SW 1271 (cell line): ENCODE measurements at regions not wholly inside any gene's neighbourhood (a gene's known extent, or its start where the extent isn't known, plus 50 kb on each side); places are given as distances from the start of the nearest gene placed in this dataset.

Source experiments
- DNase-seq, 2 experiments: peaks; one replicate each; lab custom pipeline; 2025; lab: John Stamatoyannopoulos, UW

DNA sequence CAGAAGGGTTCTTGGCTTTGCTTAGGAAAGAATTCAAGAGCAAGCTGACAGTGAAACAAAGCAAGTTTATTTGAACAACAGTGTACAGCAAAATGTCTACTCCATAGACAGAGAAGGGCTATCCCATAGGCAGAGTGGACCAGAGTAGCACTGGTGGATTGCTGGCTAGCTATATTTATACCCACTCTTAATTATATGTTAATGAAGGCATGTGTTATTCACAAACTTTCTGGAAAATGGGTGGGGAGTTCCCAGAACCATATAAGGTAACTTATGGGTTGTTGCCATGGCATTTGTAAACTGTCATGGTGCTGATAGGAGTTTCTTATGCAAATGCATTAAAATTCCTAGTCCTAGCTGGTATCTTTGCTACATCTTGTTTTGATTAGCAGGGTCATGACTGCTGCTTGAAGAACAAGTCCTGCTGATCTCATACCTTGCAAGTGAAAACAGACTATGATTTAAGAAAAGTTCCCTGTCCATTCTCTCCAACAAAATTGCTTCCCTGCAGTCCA, 330.5 kb downstream of the BUD13 start:
- no peak for DNase-seq

DNA sequence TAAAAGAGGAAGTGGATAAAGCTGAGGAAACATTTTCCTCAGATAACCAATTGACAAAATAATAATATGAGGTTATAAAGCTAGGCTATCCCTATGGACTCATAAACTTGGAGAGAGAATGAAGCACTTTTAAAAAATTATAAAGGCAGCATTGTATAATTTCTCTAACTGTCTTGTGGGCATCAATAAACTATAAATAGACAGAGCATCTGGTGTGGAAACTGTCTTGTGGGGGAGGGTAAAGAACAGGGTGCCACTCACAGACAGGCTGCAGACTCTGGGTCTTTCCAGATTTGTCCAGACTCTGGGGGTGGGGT, 333.5 kb downstream of the BUD13 start:
- no peak for DNase-seq

DNA sequence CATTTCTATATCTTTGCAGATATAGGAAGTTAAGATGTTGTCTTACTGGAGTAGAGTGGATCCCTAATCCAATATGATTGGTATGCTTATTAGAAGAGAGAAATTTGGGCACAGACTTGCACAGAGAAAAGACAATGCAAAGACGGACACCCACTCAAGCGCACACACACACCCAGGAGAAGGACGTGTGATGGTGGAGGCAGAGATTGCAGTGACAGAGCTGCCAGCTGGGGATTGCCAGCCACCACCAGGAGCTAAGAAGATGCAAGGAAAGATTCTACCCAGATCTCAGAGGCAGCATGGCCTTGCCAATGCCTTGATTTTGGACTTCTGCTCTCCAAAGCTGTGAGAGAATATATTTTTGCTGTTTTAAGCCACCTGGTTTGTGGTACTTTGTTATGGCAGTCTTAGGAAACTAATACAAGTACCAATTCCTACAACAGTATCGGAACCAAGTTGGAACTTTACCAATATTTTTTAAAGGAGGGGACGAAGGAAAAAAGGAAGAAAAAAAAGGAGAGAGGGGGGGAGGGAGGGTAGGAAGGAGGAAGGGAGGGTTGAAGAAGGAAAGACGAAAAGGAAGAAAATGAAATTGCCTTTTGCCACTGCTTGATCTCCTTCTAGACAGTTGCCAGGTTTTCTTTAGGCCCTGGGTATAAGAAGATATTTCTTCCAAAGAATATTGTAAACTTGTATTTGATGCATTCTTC, 334.0 kb downstream of the BUD13 start:
- DNase-seq, result no peak

DNA sequence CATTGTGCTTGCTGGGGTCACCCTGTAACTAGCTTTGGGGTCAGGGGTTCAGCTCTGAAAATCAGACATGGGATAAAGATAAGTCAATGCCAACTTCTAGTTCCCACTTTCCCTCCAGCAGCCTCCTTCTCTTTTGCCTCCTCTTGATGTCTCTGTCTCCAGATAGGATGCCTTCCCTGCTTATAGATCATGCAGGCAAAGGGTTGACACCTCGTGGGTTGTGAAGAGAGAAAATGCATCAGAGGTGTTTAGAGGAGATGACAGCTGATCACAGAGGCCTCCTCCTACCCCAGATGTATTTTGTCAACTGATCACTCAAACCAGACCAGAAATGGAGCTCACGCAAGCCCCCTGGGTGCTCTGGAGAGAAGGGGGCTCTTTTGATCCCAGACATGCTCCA, 337.8 kb downstream of the BUD13 start:
- no peak for DNase-seq

- no peak for DNase-seq
Observed at GRCh38 chr11:116432301-116432700, 340.5 kb downstream of the BUD13 start.

DNA sequence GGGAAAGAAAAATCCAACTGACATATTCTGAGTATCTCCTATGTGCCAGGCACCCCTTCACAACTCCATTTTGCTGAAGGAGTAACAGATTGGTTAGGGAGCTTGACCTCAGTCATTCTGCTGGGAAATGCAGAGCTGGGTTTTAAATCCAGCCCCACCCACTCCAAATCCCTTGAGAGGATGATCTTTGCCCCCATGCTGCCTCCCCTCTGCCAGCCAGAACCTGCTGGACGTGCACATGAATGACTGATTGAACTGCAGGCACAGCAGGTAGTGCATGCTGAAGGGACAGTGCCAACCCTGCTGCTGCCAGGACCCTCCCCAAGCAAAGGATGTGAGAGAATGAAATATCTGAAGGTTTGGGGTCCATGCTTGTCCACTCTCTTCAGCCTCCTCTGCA, 340.9 kb downstream of the BUD13 start:
- no peak for DNase-seq

DNA sequence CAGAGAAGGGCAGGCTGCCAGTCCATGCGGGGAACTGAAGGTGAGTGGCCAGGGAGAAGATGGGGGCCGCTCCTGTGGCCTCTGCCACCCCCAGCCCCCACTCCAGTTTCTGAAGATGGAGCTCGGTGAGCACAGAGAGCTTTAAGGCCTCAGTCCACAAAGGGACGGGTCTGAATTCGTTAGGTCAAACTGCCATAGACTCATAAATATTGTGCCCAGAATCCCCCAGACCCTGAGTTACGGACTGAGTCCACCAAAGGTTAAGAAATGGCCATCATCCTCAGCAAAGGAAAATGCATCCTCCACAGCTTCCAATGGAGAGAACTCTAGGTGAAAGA, 344.2 kb downstream of the BUD13 start:
- no peak for DNase-seq

GRCh38 chr11:116427903-116428637, 344.7 kb downstream of the BUD13 start:
- no peak for DNase-seq

GRCh38 chr11:116427337-116427902, 345.4 kb downstream of the BUD13 start:
- no peak for DNase-seq

DNA sequence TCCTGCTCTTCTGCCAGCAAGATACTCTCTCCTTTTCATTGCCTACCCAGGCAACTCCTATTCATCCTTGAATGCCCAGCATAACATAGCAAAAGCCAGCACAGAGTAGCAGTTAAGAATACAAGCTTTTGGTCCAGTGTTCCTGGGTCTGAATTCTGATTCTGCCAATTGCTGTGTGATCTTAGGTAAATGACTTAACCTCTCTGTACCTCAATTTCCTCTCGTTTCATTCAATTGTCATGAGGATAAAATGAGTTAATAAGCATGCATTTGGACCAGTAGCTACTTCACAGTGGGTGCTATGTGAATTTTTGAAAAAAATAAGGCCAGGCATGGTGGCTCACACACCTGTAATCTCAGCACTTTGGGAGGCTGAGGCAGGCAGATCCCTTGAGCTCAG, 346.0 kb downstream of the BUD13 start:
- DNase-seq, result no peak

- DNase-seq, result no peak
Observed at GRCh38 chr11:116424615-116425261, 348.0 kb downstream of the BUD13 start.

DNA sequence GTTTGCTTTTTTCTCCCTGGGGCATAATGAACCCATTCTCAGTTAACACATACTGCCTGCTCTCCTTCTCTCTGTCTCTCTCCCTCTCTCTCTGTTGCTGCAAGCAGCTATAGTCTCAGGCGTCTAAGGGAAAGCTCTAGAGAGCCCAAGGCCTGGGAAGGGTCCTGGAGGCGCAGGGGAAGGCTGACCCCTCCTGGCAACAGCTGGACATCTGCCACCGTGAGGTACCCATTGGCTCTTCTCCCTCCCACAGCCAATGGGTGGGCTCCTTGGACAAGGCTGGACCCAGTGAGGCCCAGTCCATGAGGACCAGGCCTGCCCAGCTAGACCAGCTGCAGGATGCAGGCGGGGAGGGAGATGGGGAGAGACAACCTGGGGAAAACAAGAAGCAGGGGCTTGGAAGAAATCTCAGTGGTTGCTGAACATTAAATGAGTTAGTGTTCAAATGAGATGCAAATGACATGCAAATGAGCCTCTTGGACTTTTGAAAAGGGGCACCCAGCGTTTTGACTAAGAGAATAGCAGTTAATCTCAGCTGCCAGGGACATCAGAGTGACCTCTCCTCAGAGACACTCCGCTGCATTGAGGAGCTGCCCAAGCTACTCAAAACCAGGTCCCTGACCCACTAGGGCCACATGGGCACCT, 349.7 kb downstream of the BUD13 start:
- no peak for DNase-seq

GRCh38 chr11:116422556-116422955, 350.2 kb downstream of the BUD13 start:
- no peak for DNase-seq

DNA sequence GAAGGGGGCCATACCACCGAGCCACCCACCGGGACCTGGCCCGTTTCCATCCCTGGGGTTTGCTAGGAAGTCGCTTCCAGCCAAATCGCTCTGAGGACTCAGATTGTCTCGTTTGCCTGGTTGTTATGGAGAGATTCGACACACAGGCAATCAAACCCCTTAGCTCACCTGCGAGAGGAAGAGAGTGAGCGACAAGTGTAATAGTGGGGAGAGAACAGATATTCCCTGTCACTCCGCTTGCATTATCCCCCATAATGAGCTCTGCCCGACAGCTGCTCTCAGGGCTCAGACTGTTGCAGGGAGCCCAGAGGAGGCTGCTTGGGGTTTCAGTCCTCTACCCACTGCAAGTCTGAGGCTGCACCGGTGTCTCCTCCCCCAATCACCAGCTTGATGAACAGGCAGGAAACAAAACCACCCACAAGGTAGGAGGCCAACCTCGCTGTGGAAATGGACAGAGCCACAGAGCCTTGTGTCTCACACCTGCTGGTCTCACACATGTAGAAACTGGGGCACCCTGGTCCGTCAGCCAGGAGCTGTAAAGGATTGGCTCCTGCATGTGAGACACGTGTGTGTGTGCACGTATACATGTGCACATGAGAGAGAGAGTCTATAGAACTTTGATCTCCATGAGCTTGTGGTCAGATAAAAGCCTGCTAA, 351.1 kb downstream of the BUD13 start:
- DNase-seq, result no peak

DNA sequence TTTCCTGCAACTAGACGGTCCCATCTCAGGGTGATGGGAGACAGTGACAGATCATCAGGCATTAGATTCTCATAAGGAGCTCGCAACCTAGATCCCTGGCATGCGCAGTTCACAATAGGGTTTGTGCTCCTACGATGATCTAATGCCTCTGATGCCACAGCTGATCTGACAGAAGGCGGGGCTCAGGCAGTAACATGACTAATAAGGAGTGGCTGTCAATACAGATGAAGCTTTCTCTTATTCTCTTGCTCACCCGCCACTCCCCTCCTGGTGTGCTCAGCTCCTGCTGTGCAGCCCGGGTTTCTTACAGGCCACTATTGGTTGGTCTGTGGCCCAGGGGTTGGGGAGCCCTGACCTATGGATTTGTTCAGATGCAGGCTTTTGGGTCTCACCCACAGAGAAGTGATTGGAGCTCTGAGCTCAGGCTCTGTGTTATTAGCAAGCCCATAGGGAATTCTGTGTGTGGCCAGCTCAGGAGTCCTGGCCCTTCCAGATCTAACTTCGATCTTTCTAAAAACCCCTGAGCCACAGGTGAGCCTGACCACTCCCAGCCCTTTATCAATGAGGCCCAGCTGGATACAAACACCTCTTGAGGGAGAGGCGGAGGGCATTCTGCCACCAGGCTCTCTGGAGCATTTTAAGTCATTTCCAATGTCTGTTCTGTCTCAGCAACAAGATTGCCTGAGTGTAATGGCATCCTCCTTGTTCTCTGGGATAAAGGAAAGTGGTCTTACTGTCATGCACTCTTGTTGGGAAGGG, 351.8 kb downstream of the BUD13 start:
- no peak for DNase-seq

- DNase-seq, result no peak
Observed at GRCh38 chr11:116420030-116420429, 352.8 kb downstream of the BUD13 start.

- DNase-seq, result no peak
Observed at GRCh38 chr11:116418388-116419041, 354.3 kb downstream of the BUD13 start.

GRCh38 chr11:116416852-116417251, 355.9 kb downstream of the BUD13 start:
- no peak for DNase-seq

DNA sequence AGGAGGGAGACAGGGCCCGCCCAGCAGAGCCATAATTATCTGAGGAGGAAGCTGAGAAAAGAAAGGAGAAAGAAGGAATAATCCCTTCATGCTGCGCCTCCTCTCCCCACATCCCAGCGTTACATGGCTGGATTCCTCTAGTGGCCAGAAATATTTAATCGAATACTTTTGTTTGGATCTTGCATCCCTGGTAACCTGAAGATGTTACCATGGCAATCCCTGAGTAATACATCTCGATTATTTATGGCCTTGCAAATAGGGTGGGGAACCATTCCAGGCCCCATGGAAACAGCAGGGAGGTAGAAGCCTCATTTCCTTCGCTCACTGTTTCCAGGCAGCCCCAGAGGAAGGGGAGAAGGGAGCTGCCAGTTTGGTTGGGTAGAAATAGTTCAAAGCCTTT, 357.7 kb downstream of the BUD13 start:
- DNase-seq, result no peak

DNA sequence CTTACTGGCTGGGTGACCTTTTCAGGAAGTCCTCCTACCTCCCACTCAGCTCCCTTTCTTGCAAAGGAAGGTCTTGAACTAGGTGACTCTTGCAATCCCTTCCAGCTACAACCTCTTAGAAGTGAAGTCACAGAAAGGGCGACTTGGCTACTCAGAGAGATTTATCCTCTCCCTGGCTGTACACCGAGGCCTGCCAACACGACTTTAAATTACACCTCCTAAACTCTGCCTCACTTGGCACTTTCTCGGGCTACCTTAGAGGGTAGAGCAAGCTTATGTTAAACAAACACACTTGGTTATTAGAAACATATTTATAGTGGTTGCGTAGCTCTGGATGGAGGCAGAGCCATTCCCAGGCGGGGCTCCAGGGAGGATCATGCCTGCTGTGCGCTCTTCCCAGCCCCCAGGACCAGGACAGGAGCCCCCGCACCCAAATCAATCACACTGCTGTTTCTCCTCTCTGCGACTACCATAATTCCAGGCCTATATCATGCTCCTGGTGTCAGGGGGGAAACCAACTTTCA, 358.4 kb downstream of the BUD13 start:
- no peak for DNase-seq
